ENCODE measurements at regions not wholly inside any gene's neighbourhood (a gene's known extent, or its start where the extent isn't known, plus 50 kb on each side); places are given as distances from the start of the nearest gene placed in this dataset.
"Not testable (repeated sequence)": the region's sequence is repeated elsewhere in the genome, so short reads cannot be mapped to it uniquely, and the experiment has no call there.

GRCh38 chr22:49721211-49721763, 106.4 kb downstream of the BRD1 start:
- no peak for DNase-seq

- DNase-seq = no peak
Observed at GRCh38 chr22:49720279-49720959, 107.3 kb downstream of the BRD1 start.

GRCh38 chr22:49719046-49719445, 108.6 kb downstream of the BRD1 start:
- no peak for DNase-seq

GRCh38 chr22:49718396-49718795, 109.3 kb downstream of the BRD1 start:
- DNase-seq = no peak

- DNase-seq = no peak
Observed at GRCh38 chr22:49717322-49717919, 110.3 kb downstream of the BRD1 start.

- no peak for DNase-seq
Observed at GRCh38 chr22:49716441-49716840, 111.2 kb downstream of the BRD1 start.

DNA sequence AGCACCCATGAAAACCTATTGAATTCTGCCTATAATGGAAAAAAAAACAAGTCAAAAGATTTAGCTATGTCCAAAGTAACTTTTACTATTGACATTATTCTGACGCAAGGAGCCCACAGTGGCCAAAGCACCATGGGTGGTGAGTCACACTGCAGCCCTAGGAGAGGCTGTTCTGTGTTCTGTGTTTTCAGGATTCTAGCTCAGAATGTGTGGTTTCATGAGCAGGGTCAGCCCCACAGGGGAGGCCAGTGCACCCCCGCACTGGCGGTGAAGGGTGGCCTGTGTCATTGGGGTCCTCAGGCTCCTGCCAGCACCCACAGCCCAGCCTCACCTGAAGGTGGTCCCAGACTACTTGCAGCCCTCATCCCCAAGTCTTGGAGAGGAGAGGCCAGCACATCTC, 112.2 kb downstream of the BRD1 start:
- no peak for DNase-seq

DNA sequence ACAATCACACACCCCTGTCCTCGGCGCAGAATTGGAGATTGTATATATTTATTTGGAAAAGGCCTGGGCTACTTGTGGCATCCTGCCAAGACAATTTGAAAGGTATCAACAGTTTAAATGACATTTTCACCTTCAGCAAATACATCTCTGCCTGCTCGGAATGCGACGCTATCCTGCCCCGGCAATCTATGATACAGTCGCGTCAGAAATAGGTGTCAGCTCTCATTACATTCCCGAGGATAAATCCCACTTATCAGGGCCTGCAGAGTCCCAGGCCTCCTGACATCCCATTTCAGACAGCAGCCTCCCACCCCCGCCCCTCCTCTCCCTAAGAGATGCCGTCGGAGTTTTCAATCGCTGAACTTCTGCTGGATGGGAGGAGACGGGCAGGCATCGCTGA, 114.7 kb downstream of the BRD1 start:
- no peak for DNase-seq

GRCh38 chr22:49712195-49712791, 115.4 kb downstream of the BRD1 start:
- no peak for DNase-seq

GRCh38 chr22:49710746-49711145, 116.9 kb downstream of the BRD1 start:
- no peak for DNase-seq

GRCh38 chr22:49709464-49709863, 118.2 kb downstream of the BRD1 start:
- no peak for DNase-seq

DNA sequence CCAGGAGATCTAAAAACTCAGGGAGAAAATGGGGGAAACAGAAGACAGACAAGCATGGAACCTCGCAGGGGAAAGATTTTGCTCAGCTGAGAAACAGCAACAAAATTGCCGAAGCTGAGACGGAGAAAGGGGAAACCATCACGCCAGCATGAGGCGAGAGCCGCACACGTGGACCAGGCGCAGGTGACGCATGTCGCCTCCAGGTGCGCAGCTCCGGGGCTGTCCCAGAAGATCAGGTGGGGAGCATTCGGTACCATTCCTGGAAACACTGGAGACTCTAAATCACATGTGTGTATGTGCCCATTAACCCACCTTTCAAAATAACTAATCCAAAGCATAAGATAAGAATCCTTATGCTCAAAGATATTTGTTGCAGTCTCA, 121.7 kb downstream of the BRD1 start:
- no peak for DNase-seq

- DNase-seq = no peak
Observed at GRCh38 chr22:49705216-49705971, 122.3 kb downstream of the BRD1 start.

GRCh38 chr22:49704345-49705215, 123.1 kb downstream of the BRD1 start:
- no peak for DNase-seq

- no peak for DNase-seq
Observed at GRCh38 chr22:49703990-49704344, 123.7 kb downstream of the BRD1 start.

GRCh38 chr22:49703505-49703904, 124.2 kb downstream of the BRD1 start:
- no peak for DNase-seq

GRCh38 chr22:49702068-49702397, 125.6 kb downstream of the BRD1 start:
- DNase-seq = no peak

DNA sequence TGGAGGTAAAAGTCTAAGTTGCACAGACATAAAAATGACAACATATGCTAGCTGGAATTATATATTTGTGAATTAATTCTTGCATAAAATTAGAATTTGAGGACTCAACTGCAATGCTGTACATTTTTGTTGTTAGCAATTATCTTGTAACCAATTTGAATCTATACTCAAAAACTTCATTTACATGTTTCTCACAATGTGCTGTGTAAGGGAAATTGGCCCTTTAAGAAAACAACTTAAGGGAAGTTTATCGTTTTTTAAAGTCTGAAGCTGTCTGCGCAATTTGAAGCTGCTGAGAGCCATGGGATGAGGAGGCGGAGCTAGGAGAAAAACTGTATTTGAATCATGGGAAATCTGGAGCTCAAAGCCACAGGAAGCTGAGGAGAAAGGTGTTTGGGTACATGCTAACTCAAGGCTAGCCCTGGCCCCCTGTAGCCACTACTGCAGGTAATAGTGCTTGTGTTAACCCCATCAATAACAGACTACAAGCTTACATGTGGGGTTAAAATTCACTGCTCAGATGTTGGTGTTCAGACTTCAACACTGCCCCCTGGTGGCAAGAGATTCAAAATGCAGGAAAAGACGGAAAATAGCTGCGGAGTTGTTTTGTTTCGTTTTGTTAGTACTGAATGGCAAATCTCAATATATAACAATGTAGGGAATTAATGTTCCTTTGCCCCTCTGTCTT, 126.1 kb downstream of the BRD1 start:
- DNase-seq = no peak

DNA sequence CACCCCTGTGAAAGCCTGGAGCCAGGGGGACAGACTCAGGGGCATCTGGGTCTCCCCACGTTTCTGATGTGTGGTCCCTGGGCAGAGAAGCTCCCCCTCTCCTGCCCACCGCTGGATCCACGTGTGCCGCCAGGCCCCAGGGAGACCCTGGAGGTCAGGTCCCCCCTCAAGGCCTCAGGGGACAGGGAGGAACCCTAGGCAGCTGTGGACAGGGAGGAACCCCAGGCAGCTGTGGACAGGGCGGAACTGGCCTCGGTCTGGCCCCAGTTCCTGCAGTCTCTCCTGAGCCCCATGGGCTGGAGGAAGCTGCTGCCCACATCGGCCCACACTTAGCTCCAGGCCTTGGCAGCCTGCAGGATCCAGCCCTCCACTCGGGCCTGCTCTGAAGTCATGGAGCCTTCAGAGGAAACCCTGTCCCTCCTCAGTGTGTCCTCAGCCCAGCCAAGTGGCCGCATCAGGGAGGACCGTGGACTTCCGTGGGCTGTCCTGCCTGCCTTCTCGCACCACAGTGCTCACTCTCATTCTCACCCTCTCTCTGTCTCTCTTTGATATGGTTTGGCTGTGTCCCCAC, 127.7 kb downstream of the BRD1 start:
- no peak for DNase-seq

- no peak for DNase-seq
Observed at GRCh38 chr22:49699476-49699875, 128.2 kb downstream of the BRD1 start.

DNA sequence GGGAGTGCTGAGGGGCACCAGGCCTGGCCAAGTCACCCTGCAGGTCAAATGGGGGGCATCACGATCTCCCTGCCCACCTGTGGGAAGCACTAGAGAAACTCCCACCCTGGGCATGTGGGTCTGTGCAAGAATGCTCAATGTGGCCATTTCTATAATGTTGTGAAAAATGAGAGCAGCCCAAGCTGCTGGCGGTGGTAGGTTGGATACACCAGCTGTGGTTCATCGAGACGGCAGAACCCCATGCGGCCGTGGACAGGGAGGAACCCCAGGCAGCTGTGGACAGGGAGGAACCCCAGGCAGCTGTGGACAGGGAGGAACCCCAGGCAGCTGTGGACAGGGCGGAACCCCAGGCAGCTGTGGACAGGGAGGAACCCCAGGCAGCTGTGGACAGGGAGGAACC, 129.1 kb downstream of the BRD1 start:
- not testable (repeated sequence) for DNase-seq

DNA sequence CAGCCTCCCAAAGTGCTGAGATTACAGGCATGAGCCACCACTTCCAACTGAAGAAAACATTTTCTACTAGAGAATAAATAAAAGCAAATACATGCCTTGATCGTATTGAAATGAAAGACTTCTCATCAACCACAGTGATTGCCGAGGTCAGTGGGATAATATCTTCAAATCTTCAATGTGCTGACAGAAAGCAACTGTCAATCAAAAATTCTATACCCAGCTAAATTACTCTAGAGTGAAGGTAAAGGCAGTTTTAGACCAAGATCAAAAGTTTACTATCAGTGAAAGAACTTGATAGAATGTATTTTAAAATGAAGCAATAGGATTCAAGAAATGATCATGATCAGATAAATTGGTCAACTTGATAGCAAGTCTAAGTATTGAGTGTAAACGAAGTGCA, 130.6 kb downstream of the BRD1 start:
- no peak for DNase-seq

Data from amniotic stem cell (primary cell).